Kidney (tissue), 13 donors: ENCODE measurements at regions not wholly inside any gene's neighbourhood (a gene's known extent, or its start where the extent isn't known, plus 50 kb on each side); places are given as distances from the start of the nearest gene placed in this dataset.

ENCODE experiments used
- DNase-seq, 5 donors: peaks; one replicate each; pipeline ENCODE4 v3.0.0-alpha.2; 2013 to 2020
- FAIRE-seq: peaks from 2 replicates; lab custom pipeline; 2012; peaks lifted over from hg19 to GRCh38; lab: Jason Lieb, UNC
- H3K27ac ChIP-seq, 2 donors: one replicate each; pipeline ENCODE4 v1.7.0; 2013; ENCODE audit warnings: low read depth in 2 of 2, low read length in 2 of 2, inconsistent platforms in 1 of 2
- H3K27me3 ChIP-seq: one replicate; pipeline ENCODE4 v1.7.1; 2013; ENCODE audit warnings: low read length, inconsistent platforms; ENCODE audit not compliant: control insufficient read depth, insufficient read depth
- H3K36me3 ChIP-seq, 3 donors: one replicate each; pipeline versions ENCODE4 v1.7.0 to v1.7.1; 2013; ENCODE audit warnings: low read length in 3 of 3, control low read depth in 1 of 3, inconsistent platforms in 1 of 3; ENCODE audit not compliant: insufficient read depth in 3 of 3, control insufficient read depth in 2 of 3
- H3K4me1 ChIP-seq, 3 donors: one replicate each; pipeline versions ENCODE4 v1.7.0 to v1.7.1; 2013; ENCODE audit warnings: low read length in 3 of 3, inconsistent platforms in 1 of 3, low read depth in 1 of 3; ENCODE audit not compliant: control insufficient read depth in 2 of 3, insufficient read depth in 2 of 3
- H3K4me3 ChIP-seq, 3 donors: one replicate each; pipeline versions ENCODE4 v1.7.0 to v1.8.1; 2013; ENCODE audit warnings: low read length in 3 of 3, control low read depth in 1 of 3, inconsistent platforms in 1 of 3
- H3K9ac ChIP-seq, 3 donors: one replicate each; pipeline versions ENCODE4 v1.7.0 to v1.7.1; 2013; ENCODE audit warnings: low read length in 3 of 3, control low read depth in 1 of 3, inconsistent platforms in 1 of 3
- H3K9me3 ChIP-seq, 3 donors: one replicate each; pipeline versions ENCODE4 v1.7.0 to v1.7.1; 2013; ENCODE audit warnings: low read length in 3 of 3, control low read depth in 1 of 3, inconsistent platforms in 1 of 3; ENCODE audit not compliant: control insufficient read depth in 2 of 3, insufficient read depth in 1 of 3
- CTCF ChIP-seq: IDR thresholded peaks from 3 replicates; pipeline ENCODE4 v1.5.1; 2012; ENCODE audit warnings: mild to moderate bottlenecking, moderate library complexity, borderline replicate concordance; ENCODE audit not compliant: insufficient read depth; ENCODE audit errors: extremely low read depth
- intact Hi-C: fragments of 100-400 bp; cut with DNase I; formaldehyde crosslinking; loops from one replicate; pipeline ENCODE4 v1.11.1; 2022
- donor health status: control.
- donor health status: control.
- donor health status: control.
- donor health status: control.
- donor health status: control.
- donor health status: DM: yes; HTN: yes; CAD: no.
- donor health status: Normal renal cell carcinoma (clear cell type).

DNA sequence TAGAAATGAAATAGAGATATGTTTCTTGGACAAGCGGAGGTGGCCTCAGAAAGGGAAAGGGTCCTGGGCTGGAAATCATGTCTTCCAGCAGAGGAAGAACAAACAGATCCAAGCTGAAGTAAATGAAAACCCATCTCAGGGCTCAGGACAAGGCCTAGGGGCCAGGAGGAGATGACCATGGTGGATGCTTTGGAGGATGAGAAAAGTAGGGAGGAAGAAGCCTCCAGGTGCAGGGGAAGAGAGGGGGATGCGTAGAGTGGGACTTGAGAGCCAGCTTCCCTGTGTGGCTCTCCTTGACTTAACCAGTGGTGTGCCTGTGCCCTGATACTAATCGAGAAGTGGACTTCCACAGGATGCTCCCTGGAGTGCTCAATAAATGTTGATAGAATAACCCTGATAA lies 203.2 kb downstream of the FAM43A start:
- TF ChIP-seq CTCF = no peak
- FAIRE-seq = no peak
- Histone ChIP-seq H3K36me3 (no peaks in the 10 kb centered on the region), H3K9me3 (peaks cover 0 to 10% (median 1%) of the 10 kb centered on the region in 3 donors), H3K4me1 (no peaks in the 10 kb centered on the region), H3K9ac (no peak overlapping the region), H3K4me3 (no peak overlapping the region), H3K27ac (no peak overlapping the region), H3K27me3 (no peaks in the 10 kb centered on the region)
- DNase-seq = no peak
- intact Hi-C loops = no loop called here

DNA sequence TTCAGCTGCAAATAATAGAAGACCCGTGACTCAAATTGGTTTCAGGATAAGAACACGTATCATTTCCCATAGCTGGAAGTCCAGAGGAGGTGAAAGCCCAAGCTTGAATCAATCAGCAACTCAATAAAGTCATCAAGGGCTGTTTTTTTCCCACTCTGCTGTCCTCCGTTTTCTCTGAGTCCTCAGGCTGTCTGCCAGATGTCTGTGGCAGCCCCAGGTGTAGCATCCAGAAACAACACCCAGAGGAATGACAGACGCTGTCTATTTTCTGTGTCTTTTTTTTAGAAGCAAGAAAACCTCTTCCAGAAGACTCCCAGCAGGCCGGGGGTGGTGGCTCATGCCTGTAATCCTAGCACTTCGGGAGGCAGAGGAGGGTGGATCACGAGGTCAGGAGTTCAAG lies 204.4 kb downstream of the FAM43A start:
- H3K9ac ChIP-seq = no peak overlapping the region
- intact Hi-C loops = no loop called here
- DNase-seq (peak in 1 of 5 donors; percentile 10), FAIRE-seq (no peak)
- H3K27me3 ChIP-seq = no peaks in the 10 kb centered on the region
- no peaks in the 10 kb centered on the region for H3K36me3 ChIP-seq
- H3K9me3 ChIP-seq = peaks cover 0 to 8% (median 0%) of the 10 kb centered on the region in 3 donors
- no peaks in the 10 kb centered on the region for H3K4me1 ChIP-seq
- no peak overlapping the region for H3K4me3 ChIP-seq
- no peak for TF ChIP-seq CTCF
- no peak overlapping the region for H3K27ac ChIP-seq

DNA sequence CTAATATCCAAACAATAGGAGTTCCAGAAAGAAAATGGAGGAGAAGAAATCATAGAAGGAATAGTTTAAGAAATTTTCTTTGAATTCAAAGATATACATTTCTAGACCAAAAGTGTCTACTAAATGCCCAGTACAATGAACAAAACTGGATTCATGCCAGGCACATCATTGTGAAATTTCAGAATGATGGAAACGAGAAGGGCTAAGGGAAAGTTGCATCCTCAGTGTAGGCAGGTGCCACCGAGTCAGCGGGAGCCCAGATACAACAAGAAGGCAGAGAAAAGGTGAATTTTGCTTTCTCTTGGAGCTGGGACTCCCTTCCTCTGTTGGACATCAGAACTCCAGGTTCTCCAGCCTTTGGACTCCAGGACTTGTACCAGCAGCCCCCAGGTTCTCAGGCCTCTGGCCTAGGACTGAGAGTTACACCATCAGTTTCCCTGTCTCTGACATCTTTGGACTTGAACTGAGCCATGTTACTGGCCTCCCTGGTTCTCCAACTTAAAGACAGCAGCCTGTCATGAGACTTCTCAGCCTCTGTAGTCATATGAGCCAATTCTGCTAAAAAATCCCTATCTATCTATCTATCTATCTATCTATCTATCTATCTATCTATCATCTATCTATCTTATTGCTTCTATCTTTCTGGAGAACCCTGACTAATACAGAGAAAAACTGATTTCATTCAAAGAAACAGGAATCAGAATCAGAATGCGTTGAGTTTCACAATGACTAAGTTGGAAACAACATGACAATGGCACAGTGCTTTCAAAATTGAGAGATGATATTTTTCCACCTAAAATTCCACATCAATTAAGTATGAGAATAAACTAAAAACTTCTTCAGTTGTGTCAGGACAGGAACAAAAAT lies 207.7 kb downstream of the FAM43A start:
- H3K36me3 ChIP-seq = no peaks in the 10 kb centered on the region
- H3K4me1 ChIP-seq = no peaks in the 10 kb centered on the region
- H3K27me3 ChIP-seq = no peaks in the 10 kb centered on the region
- no peak overlapping the region for H3K9ac ChIP-seq
- TF ChIP-seq CTCF = no peak
- intact Hi-C loops = no loop called here
- no peak overlapping the region for H3K27ac ChIP-seq
- H3K9me3 ChIP-seq = peaks cover 0 to 5% (median 0%) of the 10 kb centered on the region in 3 donors
- FAIRE-seq (no peak), DNase-seq (no peak)
- H3K4me3 ChIP-seq = no peak overlapping the region
